HG02571 (cell line): ENCODE measurements at regions not wholly inside any gene's neighbourhood (a gene's known extent, or its start where the extent isn't known, plus 50 kb on each side); places are given as distances from the start of the nearest gene placed in this dataset.

ENCODE experiments used
- ATAC-seq: cut with Tn5 transposase; IDR thresholded peaks from one replicate; pipeline ENCODE4 v1.9.1; 2021; ENCODE audit warnings: mild to moderate bottlenecking, moderate library complexity; ENCODE audit not compliant: unreplicated experiment

DNA sequence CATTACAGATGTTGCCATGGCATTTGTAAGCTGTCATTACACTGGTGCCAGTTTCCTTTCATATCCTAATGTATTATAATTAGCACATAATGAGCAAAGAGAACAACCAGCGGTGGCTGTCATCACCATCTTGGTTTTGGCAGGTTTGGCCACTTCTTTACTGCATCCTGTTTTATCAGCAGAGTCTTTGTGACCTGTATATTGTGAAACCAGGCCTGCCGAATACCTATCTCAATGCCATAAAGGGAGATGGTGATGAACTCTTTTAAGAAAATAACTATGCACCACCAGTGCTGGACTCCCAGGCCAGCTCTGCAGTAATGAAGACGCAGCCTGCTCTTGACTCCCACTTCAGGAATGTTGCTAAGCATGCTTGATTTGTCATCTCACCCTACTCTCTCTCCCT lies 458.1 kb upstream of the NR2F2 start:
- ATAC-seq, result no peak

DNA sequence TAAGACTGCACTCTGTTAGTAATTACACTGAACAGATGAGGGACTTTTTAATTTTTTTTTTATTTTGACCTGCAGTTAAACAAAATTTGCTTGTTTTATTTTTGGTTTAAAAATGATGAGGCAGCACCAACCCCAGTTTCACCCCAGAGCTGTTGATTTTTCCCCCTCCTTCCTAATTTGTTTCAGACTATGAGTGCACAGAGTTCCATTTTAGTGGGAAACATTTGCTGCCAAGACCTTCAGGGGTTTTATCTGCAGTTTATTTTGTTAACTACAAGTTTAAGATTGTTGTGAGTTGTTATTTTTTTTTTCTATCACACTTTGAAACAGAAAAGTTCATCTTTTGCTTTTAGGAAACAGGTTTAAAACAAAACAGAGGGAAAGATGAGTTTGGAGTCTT lies 455.9 kb upstream of the NR2F2 start:
- ATAC-seq, result no peak

DNA sequence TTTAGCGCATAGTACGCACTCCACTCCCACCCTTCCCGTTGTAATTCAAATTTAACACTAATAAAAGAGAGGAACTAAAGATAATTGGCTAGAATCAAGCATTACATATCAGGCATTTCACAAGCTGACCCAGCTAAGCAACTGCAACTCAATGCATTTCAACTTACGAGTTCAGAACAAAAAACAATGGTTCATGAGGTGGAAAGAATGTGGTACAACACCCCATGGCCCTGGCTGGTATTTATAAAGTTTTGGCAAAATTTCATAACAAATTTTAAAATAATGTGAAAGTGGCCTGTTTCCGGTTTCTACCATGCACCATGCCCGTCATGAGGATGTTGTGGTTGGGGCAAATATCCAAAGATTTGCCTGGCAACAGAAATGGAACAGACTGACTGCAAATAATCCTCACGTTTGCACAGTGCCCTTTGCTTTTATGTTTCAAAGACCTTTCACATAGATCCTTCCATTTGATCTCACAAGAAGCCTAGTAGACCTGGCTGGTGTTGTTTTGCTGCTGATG lies 455.3 kb upstream of the NR2F2 start:
- ATAC-seq, result no peak

DNA sequence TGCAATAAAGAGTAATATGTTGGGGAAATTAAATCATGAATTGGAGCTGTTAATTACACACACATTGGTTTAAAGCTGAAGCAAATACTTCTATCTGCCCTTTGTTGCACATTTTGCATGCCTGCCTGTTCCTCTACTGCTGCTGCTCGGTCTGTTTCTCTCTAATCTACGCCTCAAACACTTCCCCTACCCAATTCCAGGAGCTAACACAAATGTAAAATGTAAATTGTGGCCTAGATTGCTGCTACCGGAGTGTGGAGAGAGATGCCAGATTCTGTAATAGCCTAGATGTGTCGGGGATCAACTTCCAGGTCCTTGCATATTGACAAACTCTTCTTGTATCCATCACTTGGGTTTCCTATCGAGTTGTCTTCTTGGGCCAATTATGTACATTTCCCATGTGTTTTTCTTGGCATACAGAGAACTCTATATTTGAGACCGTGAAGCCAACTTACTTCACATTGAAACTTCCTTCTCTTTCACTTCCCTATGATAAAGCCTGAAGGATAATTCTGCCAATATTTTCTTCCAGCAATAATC lies 450.4 kb upstream of the NR2F2 start:
- ATAC-seq, result no peak

DNA sequence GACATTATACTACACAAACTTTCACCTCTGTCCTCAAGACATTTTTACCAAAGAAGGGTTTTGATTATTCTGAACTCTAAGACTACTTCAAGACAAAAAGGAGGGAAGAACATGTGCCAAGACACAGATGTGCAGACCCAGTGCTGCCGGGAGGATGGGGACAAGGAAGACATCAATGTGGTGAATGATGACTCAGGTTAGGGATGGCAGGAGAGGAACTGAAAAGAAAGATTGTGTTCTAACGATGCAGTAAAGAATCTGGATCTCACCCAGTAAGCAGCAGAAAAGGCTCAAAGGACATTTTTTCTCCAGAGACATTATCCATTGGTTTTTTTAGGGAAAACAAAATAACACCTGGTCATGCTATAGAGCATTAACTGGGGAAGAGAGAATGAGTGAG lies 449.9 kb upstream of the NR2F2 start:
- ATAC-seq, result no peak

DNA sequence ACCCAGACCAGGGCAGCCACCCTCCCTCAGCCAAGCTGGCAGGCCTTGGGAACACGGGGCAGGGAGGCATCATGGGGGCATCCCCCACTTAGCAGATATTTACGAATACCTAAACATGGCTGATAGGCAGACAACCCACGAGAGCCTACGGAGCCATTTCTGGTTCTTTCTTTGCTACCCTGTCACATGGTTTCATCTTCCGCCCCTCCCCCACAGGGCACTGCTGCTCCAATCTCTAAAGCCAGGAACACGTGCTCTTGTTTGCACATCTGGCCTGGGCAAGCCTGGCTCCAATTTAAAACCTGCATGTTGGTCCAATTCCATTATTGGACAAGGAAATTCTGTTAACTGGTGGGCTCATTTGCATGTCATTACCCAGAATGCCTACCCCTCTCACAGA lies 447.4 kb upstream of the NR2F2 start:
- ATAC-seq, result no peak

DNA sequence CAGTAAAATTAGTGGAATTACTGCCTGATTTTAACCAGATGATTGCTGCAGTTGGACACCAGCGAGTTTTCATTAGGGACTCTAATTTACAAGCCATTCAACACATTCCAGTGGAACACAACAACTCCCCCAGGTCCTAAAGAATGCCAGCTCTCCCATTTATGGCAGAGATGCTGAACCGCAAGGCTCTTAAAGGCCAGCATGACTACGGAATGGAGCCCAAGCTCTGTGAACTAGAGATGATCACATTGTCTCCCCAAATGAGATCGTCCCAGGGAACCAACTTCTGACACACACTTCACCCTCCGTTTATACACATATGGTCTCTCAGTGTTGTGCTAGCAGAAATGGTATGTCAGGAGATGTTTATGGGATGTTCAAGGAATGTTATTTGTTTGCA lies 446.2 kb upstream of the NR2F2 start:
- ATAC-seq, result no peak

DNA sequence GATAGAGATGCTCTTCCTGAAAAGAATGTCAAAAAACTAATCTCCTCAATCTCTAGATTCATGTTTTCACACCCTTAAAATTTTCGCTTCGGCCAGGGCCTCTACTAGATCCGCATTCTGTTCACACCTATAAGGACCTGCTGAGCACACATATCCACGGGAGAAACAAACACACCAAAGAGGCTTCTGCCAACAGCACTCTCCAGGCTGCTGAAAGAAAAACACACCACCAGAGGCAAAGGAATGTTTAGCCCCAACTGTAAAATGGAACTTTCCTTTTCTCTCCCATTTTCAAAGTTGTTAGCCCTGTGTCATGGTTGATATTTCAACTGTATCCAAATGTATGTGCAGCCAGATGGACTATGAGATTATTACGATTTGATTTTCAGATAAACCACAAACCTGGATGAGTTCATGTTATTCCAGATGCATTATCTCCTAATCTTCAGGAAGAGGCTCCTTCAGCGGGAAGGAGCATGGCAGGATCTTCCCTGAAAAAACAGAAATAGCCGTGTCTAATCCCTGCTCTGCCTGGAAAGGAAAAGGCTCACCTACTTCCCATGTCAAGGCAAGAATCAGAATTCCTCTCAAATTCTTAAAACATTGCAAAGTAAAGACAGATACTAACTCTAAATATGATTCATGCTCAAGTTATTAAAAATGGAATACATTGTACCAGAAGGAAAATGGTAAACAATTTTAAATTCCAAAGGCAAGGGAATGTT lies 442.7 kb upstream of the NR2F2 start:
- no peak for ATAC-seq

DNA sequence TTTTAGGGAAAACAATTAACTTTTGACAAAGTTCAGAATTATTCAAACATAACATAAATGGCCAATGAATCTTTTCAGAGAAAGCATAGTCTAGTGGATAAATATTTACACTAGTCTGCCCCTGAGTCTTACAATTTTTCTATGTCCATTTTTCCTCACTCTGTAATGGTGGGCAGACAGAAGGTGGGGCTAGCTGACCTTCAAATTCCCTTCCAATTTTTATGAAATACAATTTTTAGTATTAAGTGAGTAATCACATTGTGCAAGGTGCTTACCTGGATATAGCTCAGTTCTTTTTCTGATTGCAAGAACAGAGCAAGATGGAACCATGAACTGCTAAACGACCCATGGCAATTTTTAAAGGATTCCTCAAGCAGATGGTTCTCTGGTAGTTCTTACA lies 441.7 kb upstream of the NR2F2 start:
- ATAC-seq, result no peak

DNA sequence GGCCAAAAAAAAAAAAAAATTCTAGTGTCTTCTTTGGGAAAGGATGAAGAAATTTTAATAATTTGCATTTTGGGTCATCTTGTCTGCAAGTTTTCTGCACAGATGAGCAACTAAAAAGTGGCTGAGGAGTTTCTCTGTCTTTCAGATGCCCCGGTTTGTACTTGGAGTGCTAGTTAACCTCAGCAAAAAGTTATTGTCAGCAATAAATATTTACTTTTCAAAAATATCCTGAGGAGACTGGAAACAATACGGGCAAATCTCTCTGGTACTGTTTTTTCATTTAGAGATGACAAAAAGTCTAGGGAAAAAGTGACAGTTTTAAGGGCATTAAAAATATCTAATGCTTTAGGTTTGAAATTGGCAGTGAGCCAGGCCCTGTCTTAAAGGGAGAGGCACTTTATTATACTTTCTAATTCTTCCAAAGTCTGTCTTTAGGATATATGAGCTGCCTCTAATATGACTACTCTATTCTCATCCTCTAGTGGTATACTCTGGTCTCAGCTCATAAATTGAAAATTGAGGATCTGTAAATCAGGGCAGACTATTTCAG lies 436.0 kb upstream of the NR2F2 start:
- no peak for ATAC-seq

DNA sequence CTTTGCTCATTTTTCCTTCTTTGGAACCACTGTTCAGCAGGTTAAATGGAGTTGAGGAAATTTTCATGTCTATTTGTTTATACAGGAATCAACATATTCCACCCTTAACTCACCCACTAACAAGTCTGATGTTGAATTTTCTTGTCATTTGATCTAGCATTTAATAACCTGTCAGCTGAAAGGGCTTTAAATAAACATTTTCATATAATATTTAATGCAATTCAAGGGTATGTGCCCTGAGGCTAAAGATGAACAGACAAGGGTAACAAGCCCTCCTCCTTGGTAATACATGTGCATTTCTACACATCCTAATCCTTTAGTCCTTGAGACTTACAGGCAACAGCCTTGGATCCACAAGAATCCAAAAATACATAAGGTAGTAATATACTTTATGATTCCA lies 435.0 kb upstream of the NR2F2 start:
- no peak for ATAC-seq

DNA sequence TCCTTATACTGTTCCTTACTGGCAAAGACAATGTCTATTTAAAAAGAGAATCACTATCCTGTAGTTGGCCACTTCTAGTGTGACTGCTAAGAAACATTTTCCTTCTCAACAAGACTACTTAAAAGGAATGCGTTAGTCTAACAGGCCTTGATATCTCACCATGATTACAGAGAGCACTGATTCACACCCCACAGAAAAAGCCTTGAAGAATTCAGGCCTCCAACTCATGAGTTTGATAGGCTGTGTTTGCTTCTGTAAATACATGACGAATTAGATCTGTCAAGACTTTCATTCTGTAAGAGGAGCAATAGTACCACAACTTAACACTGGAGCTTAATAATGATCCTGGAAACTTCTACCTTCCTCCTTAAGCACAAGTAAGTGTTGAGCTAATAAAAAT lies 432.8 kb upstream of the NR2F2 start:
- ATAC-seq, result no peak

DNA sequence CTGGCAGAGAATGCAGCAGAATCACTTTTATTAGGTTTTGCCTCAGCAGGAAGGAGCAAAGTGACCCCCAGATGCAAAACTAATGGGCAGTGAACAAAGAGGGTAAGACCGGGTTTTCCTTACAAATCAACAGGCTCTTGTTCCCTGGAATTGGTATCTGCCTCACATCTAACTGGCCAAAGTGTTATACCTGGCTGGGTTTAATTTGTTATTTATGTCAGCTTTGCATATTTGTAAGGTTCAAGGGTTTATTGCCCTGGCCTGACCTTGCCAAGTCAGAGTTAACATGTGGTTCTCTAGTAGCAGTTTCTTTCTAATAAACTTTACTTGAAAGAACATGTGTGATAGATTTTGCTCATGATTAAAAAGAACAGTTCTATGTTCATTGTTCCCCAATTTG lies 431.7 kb upstream of the NR2F2 start:
- ATAC-seq, result no peak

DNA sequence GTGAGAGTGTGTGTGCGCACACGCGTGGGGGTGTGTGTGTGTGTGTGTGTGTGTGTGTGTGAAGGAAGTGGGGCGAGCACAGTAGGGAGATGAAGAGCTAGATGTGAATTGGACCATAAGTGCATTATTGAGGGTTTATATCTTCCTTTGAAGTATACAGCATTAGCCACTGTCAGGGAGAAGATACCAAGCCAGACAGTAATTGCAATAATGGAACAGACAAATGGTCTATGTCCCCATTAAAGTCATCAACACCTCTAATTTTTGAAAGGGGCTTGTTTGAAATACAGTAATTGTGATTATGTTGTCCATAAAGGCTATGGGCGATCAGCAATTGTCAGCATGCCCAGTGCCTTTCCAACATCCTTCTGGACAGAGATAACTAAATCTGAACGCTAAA lies 429.2 kb upstream of the NR2F2 start:
- ATAC-seq, result no peak

DNA sequence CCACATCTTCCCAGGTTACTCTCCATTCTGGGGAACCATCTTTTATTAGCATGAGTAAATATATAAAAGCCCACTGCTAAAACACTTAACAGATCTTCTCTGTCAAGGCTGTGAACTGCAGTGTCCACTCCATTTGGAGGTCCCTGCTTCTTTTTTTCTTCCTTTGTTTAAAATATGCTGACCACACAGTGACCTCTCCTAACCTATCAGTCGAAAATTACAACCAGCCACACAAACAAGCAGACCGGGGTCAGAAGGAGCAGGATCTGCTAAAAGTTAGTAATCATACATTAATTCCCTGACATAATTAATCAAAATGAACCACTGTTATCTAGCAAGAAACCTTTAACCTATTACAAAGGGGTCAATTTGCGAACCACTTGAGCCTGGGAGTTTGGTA lies 427.9 kb upstream of the NR2F2 start:
- ATAC-seq, result no peak

DNA sequence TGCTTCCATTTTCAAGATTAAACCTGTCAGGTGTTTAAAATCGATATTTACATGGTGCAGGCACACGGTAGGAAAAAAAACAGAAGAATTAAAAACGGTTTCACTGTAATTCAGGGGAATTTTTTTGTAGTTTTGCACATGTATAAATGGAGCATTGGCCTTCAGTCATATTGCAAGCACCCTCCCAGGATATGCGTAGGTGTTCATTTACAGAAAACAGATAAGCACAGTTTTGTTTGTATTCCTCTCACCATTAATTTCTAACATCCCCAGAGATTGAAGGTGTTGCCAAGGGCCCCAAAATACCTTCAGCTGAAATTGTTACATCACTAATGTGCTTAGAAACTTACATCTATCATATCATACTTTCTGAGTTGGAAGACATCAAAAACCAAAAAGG lies 427.1 kb upstream of the NR2F2 start:
- ATAC-seq, result no peak

DNA sequence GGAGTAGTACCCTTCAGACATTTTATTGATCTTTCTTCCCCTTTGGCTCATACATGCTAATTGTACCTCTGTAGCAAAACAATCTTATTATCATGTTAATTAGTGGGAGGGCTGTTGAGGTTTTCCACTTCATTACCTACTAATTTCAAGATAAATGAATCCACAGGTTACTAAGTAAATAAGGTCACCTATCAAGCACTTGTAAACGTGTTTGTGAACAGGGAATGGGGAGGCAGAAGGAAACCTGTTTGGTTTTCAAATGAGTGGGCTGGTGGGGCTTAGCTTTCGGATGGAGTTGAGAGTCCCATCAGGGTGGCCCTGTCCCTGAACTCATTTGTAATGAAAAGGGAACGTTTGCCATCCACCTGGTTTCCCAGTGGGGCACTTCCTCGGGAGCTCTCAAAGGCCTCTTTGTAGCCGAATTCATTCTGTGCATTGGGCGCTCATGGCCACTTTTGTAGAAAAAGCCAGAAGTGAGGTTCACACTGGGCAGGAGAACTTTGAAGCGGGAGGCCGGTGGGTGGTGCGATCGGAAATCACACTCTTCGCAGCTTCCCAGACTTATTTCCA lies 419.8 kb upstream of the NR2F2 start:
- no peak for ATAC-seq

DNA sequence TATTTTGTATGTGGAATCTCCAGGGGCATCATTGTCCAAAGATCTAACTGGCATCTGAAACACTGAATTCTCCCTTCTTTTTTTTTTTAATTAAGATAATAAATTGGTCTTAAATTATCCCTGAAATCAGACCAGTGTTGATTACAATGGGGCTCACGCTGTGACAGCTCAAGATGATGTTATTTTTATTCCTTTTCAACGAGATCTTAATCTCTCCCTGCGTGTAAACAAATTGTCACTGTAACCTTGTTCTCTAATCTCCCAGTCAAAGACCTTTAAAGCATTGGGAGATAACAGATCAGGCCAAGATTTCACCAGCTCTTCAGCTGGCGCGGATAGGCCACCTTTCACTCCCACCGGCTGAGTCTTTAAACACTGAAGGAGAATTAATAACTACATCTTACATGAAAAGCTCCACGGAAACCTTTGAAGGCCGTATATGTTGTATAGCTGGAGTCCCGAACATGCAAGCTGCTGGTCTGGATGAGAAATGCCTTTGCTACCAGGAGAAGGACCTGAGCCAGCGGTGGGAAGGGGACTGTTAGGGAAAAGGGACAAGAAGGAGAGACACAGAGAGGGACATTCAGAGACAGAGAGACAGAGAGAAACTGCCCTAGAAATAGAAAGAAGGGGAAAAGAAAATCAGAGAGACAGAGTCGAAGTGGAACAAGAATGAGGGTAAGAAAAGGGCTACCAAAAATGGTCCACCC lies 418.8 kb upstream of the NR2F2 start:
- no peak for ATAC-seq

DNA sequence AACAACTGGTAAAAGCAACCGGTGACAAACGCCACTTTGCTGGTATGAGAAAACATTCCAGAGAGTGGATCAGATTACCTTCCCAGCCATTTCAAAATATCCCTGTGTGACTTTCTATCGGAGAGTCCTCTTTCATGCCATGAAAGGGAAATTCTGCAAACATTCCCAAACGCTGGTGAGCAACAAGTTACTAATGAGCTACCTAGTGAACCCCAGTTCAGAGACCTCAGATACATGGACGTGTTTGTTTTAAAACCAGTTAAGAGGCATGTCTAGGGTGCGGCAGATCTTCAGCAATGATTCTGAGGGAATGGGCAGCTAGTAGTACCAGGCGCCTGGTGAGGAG lies 418.2 kb upstream of the NR2F2 start:
- ATAC-seq, result no peak

DNA sequence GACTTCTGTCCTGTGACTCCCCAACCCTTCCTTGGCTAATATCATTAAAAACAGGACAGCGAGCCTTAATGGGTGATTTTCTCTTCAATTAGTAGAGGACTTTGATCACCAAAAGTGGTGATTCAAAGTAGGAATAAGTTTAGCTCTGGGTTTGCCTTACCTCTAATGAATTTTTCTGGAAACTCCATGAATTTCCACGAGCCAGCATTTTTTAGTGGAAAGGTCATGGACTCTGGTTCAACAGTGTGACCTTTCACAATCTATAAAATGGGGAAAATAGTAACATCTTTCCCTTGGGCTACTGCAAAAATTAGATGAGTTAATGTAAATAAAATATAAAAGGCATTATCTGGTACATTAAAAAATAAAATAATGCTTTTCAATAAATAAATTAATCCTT lies 417.8 kb upstream of the NR2F2 start:
- ATAC-seq, result no peak

DNA sequence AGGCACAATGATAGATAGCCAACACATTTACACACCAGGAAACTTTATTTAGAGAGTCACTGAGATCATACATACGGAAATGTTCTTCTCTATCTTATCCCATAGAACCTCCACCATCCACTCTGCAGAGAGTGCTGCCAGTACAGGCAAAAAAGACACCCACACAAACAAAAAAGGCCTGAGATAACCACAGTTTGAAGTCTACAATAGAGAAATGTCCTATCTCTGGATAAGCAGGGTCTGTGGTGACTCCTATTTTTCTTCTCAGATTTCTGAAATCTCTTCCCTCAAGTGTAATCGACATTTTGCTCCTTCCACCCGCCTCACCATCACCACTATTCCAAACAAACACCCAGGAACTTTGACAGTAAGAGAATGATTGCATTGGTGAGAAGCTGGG lies 413.9 kb upstream of the NR2F2 start:
- ATAC-seq, result no peak

DNA sequence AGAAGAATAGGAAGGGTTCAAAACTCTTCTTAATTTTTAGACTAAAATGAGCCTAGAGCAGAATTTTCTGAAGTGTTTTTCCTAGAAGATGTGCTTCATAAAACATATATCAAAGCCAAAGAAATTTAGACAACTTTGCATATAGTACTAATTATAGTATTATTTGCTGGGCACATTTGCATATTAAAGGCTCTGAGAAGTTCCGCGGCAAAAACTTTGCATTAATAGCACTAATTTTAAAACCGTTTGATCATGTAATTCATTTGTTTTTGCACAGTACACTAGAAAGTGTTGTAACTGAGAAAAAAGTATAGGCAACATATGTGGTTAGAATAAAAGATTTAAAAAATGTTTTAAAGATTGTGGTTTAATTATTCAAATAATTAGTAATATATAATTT lies 412.0 kb upstream of the NR2F2 start:
- ATAC-seq, result no peak
